ENCODE measurements at regions not wholly inside any gene's neighbourhood (a gene's known extent, or its start where the extent isn't known, plus 50 kb on each side); places are given as distances from the start of the nearest gene placed in this dataset.

DNA sequence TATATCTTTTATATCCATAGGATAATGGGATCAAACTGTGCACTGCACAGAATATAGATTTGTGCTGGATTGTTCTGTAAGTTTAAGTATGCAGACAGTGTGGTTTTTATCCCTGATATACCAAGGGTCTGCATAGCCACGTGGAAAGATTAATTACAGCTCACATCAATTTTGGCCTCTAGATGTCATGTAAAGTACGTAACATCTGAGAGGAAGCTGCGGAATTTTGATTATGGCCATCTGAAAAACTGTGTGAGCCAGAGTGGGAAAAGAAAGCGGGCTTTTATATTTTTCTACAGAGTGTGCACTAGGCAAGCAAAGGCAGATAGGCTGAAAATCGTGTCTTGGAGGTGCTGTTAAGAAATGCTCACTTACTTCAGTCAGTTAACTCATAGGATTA, 562.7 kb downstream of the GBE1 start:
- Histone ChIP-seq H3K27ac (ENCODE audit: extremely low read depth, low read depth, low read length) (no peak overlapping the region), H3K9ac (ENCODE audit: insufficient read depth in 1 of 2, low read depth in 2 of 2, low read length in 2 of 2) (no peak overlapping the region), H3K27me3 (ENCODE audit: control insufficient read depth in 2 of 2, insufficient read depth in 2 of 2, low read length in 2 of 2) (no peaks in the 10 kb centered on the region), H3K4me3 (no peak overlapping the region), H3K4me2 (ENCODE audit: insufficient read depth, low read length) (no peak overlapping the region), H4K20me1 (replicated peaks; ENCODE audit: control insufficient read depth, insufficient read depth, low read length) (no peaks in the 10 kb centered on the region), H3K36me3 (ENCODE audit: control insufficient read depth, insufficient read depth, low read length) (no peaks in the 10 kb centered on the region), H3K9me3 (replicated peaks; ENCODE audit: control insufficient read depth, insufficient read depth, low read depth, low read length) (no peaks in the 10 kb centered on the region), H3K79me2 (ENCODE audit: control insufficient read depth, insufficient read depth, low read length) (no peaks in the 10 kb centered on the region), H3K4me1 (replicated peaks in 1 of 2; ENCODE audit: control insufficient read depth in 2 of 2, insufficient read depth in 2 of 2, low read length in 2 of 2) (no peaks in the 10 kb centered on the region), H2AFZ (ENCODE audit: low read depth, low read length) (no peak overlapping the region), H3K9me1 (ENCODE audit: control insufficient read depth, insufficient read depth, low read length) (no peaks in the 10 kb centered on the region)
- ChIA-PET CTCF (ENCODE audit: low intra/inter-chr PET ratio) (no interaction called here), POLR2A (no interaction called here)
- no peak for DNase-seq (ENCODE audit: extremely low read depth in 1 of 4, low spot score in 3 of 4)
- 0% methylated on average over 5 of the region's 5 CpGs for WGBS (ENCODE audit: insufficient coverage, low coverage, missing lambda C conversion rate)
- intact Hi-C loops (cut with micrococcal nuclease) (no loop called here), in situ Hi-C loops (cut with MboI) (no loop called here)
- TF ChIP-seq MCM3 (IDR thresholded peaks at IDR 0.05) (no peak), HNRNPLL (IDR thresholded peaks at IDR 0.05; ENCODE audit: low read depth, low read length, poor library complexity, severe bottlenecking) (no peak), ZC3H8 (IDR thresholded peaks at IDR 0.05) (no peak), CHD1 (IDR thresholded peaks at IDR 0.05; ENCODE audit: low read length) (no peak), MTA2 (IDR thresholded peaks at IDR 0.05; ENCODE audit: low read depth) (no peak)
- TF ChIP-seq, protein P1, sequence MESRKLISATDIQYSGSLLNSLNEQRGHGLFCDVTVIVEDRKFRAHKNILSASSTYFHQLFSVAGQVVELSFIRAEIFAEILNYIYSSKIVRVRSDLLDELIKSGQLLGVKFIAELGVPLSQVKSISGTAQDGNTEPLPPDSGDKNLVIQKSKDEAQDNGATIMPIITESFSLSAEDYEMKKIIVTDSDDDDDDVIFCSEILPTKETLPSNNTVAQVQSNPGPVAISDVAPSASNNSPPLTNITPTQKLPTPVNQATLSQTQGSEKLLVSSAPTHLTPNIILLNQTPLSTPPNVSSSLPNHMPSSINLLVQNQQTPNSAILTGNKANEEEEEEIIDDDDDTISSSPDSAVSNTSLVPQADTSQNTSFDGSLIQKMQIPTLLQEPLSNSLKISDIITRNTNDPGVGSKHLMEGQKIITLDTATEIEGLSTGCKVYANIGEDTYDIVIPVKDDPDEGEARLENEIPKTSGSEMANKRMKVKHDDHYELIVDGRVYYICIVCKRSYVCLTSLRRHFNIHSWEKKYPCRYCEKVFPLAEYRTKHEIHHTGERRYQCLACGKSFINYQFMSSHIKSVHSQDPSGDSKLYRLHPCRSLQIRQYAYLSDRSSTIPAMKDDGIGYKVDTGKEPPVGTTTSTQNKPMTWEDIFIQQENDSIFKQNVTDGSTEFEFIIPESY (CRISPR knock-in tag; IDR thresholded peaks at IDR 0.05): no peak
- TF ChIP-seq, protein P2, sequence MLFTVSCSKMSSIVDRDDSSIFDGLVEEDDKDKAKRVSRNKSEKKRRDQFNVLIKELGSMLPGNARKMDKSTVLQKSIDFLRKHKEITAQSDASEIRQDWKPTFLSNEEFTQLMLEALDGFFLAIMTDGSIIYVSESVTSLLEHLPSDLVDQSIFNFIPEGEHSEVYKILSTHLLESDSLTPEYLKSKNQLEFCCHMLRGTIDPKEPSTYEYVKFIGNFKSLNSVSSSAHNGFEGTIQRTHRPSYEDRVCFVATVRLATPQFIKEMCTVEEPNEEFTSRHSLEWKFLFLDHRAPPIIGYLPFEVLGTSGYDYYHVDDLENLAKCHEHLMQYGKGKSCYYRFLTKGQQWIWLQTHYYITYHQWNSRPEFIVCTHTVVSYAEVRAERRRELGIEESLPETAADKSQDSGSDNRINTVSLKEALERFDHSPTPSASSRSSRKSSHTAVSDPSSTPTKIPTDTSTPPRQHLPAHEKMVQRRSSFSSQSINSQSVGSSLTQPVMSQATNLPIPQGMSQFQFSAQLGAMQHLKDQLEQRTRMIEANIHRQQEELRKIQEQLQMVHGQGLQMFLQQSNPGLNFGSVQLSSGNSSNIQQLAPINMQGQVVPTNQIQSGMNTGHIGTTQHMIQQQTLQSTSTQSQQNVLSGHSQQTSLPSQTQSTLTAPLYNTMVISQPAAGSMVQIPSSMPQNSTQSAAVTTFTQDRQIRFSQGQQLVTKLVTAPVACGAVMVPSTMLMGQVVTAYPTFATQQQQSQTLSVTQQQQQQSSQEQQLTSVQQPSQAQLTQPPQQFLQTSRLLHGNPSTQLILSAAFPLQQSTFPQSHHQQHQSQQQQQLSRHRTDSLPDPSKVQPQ (CRISPR knock-in tag; IDR thresholded peaks at IDR 0.05; ENCODE audit: borderline replicate concordance): no peak
- TF ChIP-seq, protein P3, sequence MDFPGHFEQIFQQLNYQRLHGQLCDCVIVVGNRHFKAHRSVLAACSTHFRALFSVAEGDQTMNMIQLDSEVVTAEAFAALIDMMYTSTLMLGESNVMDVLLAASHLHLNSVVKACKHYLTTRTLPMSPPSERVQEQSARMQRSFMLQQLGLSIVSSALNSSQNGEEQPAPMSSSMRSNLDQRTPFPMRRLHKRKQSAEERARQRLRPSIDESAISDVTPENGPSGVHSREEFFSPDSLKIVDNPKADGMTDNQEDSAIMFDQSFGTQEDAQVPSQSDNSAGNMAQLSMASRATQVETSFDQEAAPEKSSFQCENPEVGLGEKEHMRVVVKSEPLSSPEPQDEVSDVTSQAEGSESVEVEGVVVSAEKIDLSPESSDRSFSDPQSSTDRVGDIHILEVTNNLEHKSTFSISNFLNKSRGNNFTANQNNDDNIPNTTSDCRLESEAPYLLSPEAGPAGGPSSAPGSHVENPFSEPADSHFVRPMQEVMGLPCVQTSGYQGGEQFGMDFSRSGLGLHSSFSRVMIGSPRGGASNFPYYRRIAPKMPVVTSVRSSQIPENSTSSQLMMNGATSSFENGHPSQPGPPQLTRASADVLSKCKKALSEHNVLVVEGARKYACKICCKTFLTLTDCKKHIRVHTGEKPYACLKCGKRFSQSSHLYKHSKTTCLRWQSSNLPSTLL (IDR thresholded peaks at IDR 0.05): no peak
- TF ChIP-seq, protein P4, sequence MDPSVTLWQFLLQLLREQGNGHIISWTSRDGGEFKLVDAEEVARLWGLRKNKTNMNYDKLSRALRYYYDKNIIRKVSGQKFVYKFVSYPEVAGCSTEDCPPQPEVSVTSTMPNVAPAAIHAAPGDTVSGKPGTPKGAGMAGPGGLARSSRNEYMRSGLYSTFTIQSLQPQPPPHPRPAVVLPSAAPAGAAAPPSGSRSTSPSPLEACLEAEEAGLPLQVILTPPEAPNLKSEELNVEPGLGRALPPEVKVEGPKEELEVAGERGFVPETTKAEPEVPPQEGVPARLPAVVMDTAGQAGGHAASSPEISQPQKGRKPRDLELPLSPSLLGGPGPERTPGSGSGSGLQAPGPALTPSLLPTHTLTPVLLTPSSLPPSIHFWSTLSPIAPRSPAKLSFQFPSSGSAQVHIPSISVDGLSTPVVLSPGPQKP (CRISPR knock-in tag; IDR thresholded peaks at IDR 0.05): no peak
- TF ChIP-seq, protein P5, sequence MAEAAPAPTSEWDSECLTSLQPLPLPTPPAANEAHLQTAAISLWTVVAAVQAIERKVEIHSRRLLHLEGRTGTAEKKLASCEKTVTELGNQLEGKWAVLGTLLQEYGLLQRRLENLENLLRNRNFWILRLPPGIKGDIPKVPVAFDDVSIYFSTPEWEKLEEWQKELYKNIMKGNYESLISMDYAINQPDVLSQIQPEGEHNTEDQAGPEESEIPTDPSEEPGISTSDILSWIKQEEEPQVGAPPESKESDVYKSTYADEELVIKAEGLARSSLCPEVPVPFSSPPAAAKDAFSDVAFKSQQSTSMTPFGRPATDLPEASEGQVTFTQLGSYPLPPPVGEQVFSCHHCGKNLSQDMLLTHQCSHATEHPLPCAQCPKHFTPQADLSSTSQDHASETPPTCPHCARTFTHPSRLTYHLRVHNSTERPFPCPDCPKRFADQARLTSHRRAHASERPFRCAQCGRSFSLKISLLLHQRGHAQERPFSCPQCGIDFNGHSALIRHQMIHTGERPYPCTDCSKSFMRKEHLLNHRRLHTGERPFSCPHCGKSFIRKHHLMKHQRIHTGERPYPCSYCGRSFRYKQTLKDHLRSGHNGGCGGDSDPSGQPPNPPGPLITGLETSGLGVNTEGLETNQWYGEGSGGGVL (CRISPR knock-in tag; IDR thresholded peaks at IDR 0.05): no peak
- BruUV-seq (replicated peaks): no TSS peak
- no peak for FAIRE-seq
- ATAC-seq: no peak

Data from K562 (cell line).